ENCODE measurements at regions not wholly inside any gene's neighbourhood (a gene's known extent, or its start where the extent isn't known, plus 50 kb on each side); places are given as distances from the start of the nearest gene placed in this dataset.

DNA sequence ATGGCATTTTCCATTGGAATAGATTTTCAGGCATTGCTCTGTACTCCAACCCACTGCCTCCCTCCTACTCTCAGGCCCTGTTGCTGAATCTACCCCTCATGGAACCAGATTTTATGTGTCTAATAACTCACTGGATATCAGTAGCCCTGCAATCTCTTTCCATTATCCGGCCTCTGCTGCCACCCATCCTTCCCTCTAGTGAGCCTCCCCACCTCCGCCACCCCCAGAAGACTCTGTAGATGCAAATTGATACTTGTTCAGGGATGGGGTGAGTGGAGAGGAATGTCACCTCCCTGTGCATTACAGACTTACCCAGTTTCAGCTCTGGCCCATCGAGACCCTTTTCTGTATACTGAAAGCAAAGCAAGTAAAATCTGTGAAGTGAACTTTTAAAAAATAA is 52.3 kb upstream of the PHYHIPL start:
- TF ChIP-seq, protein P1, sequence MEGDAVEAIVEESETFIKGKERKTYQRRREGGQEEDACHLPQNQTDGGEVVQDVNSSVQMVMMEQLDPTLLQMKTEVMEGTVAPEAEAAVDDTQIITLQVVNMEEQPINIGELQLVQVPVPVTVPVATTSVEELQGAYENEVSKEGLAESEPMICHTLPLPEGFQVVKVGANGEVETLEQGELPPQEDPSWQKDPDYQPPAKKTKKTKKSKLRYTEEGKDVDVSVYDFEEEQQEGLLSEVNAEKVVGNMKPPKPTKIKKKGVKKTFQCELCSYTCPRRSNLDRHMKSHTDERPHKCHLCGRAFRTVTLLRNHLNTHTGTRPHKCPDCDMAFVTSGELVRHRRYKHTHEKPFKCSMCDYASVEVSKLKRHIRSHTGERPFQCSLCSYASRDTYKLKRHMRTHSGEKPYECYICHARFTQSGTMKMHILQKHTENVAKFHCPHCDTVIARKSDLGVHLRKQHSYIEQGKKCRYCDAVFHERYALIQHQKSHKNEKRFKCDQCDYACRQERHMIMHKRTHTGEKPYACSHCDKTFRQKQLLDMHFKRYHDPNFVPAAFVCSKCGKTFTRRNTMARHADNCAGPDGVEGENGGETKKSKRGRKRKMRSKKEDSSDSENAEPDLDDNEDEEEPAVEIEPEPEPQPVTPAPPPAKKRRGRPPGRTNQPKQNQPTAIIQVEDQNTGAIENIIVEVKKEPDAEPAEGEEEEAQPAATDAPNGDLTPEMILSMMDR (IDR thresholded peaks at IDR 0.05): no peak
- no peak for TF ChIP-seq POLR2A (IDR thresholded peaks at IDR 0.05)

All from testis (tissue), 2 donors.